HEK293 (cell line): ENCODE measurements at regions not wholly inside any gene's neighbourhood (a gene's known extent, or its start where the extent isn't known, plus 50 kb on each side); places are given as distances from the start of the nearest gene placed in this dataset.

Source experiments
- MYNN ChIP-seq: fragments of 450-650 bp; formaldehyde crosslinking; IDR thresholded peaks from 2 replicates; pipeline ENCODE4 v1.5.1; 2016; ENCODE audit warnings: missing biosample characterization, missing genetic modification characterization, borderline replicate concordance
- ZNF585B ChIP-seq: fragments of 450-650 bp; formaldehyde crosslinking; IDR thresholded peaks from 2 replicates; pipeline ENCODE4 v1.5.1; 2016; ENCODE audit warnings: missing biosample characterization, missing genetic modification characterization
- TF ChIP-seq, protein P1 (sequence below): fragments of 450-650 bp; formaldehyde crosslinking; IDR thresholded peaks from 2 replicates; pipeline ENCODE4 v1.5.1; 2016; ENCODE audit warnings: missing biosample characterization, missing genetic modification characterization, low read depth

DNA sequence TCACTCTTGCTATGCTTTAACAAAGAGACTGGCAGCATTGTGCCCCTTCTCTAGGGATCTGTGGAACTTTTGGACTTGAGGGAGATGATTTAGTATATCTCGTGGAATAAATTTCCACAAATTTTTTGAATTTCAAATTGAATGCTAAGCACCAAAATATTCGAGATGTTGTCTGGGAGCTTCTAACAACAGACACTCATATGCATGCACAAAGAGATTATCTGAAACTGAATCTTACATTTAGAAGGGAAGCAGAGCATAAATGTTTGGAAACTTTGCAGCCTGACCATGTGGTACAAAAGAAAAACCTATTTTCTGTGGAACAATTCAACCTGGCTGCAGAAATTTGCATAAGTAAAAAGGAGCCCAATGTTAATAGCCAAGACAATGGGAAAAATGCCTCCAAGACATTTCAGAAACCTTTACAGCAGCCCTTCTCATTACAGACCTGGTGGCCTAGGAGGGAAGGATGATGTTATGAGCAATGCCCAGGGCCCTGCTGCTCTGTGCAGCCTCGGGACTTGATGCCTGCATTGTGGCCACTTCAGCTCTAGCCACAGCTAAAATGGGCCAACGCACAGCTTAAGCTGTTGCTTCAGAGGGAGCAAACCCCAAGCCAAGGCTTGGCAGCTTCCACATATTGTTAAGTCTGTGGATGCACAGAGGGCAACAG lies 285.8 kb upstream of the FAM174A start:
- TF ChIP-seq, protein P1, sequence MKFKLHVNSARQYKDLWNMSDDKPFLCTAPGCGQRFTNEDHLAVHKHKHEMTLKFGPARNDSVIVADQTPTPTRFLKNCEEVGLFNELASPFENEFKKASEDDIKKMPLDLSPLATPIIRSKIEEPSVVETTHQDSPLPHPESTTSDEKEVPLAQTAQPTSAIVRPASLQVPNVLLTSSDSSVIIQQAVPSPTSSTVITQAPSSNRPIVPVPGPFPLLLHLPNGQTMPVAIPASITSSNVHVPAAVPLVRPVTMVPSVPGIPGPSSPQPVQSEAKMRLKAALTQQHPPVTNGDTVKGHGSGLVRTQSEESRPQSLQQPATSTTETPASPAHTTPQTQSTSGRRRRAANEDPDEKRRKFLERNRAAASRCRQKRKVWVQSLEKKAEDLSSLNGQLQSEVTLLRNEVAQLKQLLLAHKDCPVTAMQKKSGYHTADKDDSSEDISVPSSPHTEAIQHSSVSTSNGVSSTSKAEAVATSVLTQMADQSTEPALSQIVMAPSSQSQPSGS (tag by site-specific recombination): no peak
- no peak for TF ChIP-seq ZNF585B (tag by site-specific recombination)
- TF ChIP-seq MYNN (tag by site-specific recombination): no peak
